Peyer's patch (tissue), 4 donors: ENCODE measurements at regions not wholly inside any gene's neighbourhood (a gene's known extent, or its start where the extent isn't known, plus 50 kb on each side); places are given as distances from the start of the nearest gene placed in this dataset.
A peak's percentile ranks its signal among the peaks of the same experiment; 100 is the strongest.

Source experiments
- DNase-seq, 3 donors: peaks; one replicate each; pipeline ENCODE4 v3.0.0-alpha.2; 2017 to 2019
- H3K27ac ChIP-seq, 4 donors: fragments of 200-600 bp; sonication (generic); one replicate each; pipeline ENCODE4 v1.5.1; 2016 to 2019
- H3K27me3 ChIP-seq, 2 donors: fragments of 200-600 bp; sonication (generic); one replicate each; pipeline ENCODE4 v1.5.1; 2019
- H3K36me3 ChIP-seq, 3 donors: fragments of 200-600 bp; sonication (generic); one replicate each; pipeline ENCODE4 v1.5.1; 2016 to 2019
- H3K4me1 ChIP-seq, 4 donors: fragments of 200-600 bp; sonication (generic); one replicate each; pipeline ENCODE4 v1.5.1; 2016 to 2019
- H3K4me3 ChIP-seq, 4 donors: fragments of 200-600 bp; sonication (generic); 1 replicate in 3 of 4; 2 replicates in 1 of 4; pipeline ENCODE4 v1.5.1; 2016 to 2019; ENCODE audit warnings: mild to moderate bottlenecking in 1 of 4
- H3K9me3 ChIP-seq, 4 donors: fragments of 200-600 bp; sonication (generic); one replicate each; pipeline ENCODE4 v1.5.1; 2016 to 2019; ENCODE audit warnings: mild to moderate bottlenecking in 1 of 4
- POLR2A ChIP-seq, 2 donors: fragments of 450-650 bp; IDR thresholded peaks; one replicate each; pipeline ENCODE4 v1.5.1; 2017; ENCODE audit warnings: antibody characterized with exemption in 2 of 2, mild to moderate bottlenecking in 2 of 2, moderate library complexity in 2 of 2
- TF ChIP-seq, protein P1 (sequence below), 6 experiments: fragments of 450-650 bp in 4 of 6; fragments of 200-600 bp in 2 of 6; sonication (generic) in 1 of 6; IDR thresholded peaks; one replicate each; pipeline ENCODE4 v1.5.1; 2017 to 2019; ENCODE audit warnings: antibody characterized with exemption in 6 of 6, mild to moderate bottlenecking in 3 of 6, moderate library complexity in 1 of 6

DNA sequence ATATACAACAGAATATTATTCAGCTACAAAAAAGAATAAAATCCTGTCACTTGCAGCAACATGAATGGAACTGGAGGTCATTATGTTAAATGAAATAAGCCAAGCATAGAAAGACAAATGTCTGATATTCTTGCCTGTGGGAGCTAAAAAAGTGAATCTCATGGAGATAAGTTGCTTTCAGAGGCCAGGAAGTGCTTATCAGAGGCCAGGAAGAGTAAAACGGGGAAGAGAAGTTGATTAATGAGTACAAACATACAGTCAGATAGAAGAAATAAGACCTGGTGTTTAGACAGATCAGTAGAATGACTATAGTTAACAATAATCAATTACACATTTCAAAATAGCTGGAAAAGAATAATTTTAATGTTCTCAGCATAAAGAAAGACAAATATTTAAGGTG lies 54.4 kb upstream of the CPHXL start:
- no peaks in the 10 kb centered on the region for H3K4me1 ChIP-seq
- no peaks in the 10 kb centered on the region for H3K27me3 ChIP-seq
- no peaks in the 10 kb centered on the region for H3K36me3 ChIP-seq
- H3K9me3 ChIP-seq, result no peaks in the 10 kb centered on the region
- no peak overlapping the region for H3K4me3 ChIP-seq
- H3K27ac ChIP-seq, result no peak overlapping the region
- no peak for DNase-seq
- no peak for TF ChIP-seq POLR2A (IDR thresholded peaks at IDR 0.05)
- TF ChIP-seq, protein P1, sequence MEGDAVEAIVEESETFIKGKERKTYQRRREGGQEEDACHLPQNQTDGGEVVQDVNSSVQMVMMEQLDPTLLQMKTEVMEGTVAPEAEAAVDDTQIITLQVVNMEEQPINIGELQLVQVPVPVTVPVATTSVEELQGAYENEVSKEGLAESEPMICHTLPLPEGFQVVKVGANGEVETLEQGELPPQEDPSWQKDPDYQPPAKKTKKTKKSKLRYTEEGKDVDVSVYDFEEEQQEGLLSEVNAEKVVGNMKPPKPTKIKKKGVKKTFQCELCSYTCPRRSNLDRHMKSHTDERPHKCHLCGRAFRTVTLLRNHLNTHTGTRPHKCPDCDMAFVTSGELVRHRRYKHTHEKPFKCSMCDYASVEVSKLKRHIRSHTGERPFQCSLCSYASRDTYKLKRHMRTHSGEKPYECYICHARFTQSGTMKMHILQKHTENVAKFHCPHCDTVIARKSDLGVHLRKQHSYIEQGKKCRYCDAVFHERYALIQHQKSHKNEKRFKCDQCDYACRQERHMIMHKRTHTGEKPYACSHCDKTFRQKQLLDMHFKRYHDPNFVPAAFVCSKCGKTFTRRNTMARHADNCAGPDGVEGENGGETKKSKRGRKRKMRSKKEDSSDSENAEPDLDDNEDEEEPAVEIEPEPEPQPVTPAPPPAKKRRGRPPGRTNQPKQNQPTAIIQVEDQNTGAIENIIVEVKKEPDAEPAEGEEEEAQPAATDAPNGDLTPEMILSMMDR (IDR thresholded peaks at IDR 0.05), result no peak

DNA sequence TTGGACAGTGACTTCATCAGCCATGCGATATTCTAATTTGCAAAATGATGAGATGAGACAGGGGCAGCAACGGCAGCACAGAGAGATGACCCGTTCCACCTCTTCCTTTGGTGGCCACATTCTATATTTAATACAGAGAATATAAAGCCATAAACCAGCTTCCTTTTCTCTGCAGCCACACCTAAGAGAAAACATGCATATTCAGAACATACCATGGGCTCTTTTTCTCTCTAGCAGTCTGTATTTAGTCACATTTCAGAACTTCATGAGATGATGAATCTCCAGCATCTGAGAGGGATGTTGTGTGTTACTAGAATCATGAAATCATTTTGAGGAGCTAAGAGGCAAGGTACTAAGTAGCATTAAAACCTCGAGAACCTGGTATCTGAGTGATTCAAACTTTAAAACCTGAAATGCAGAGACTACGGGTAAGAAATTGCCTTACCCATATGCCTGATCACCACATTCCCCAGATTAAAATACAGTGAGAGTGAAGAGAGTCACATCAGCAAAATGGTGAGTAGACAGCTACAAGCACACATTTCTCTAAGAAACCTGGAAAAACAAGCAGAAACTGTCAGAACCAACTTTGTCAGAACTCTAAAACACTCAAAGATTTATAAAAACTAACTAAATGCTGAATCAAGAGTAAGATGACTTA lies 55.5 kb upstream of the CPHXL start:
- Histone ChIP-seq H3K27me3 (no peaks in the 10 kb centered on the region), H3K4me3 (no peak overlapping the region), H3K9me3 (no peaks in the 10 kb centered on the region), H3K4me1 (no peaks in the 10 kb centered on the region), H3K27ac (no peak overlapping the region), H3K36me3 (no peaks in the 10 kb centered on the region)
- DNase-seq, result no peak
- TF ChIP-seq, protein P1 (IDR thresholded peaks at IDR 0.05), result no peak
- TF ChIP-seq POLR2A (IDR thresholded peaks at IDR 0.05), result no peak

DNA sequence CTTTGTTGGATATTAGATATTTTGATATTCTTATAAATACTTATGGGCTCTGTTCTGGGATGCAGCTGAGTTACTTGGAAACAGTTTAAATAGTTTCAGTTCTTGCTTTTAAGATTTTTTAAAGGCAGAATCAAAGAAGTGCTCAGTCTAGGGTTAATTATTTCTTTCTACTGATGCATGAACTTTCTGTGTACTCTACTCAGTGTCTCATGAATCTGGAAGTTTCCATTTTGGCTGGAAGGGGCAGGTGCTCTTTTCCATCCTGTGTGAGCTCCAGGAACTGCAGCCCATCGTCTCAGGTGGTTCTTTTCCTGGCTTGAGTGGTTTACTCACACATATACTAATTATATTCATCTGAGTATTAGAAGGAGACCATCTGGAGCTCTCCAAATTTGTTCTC lies 61.1 kb upstream of the CPHXL start:
- no peak overlapping the region for H3K4me3 ChIP-seq
- H3K9me3 ChIP-seq, result no peaks in the 10 kb centered on the region
- DNase-seq, result no peak
- TF ChIP-seq, protein P1 (IDR thresholded peaks at IDR 0.05), result no peak
- no peak for TF ChIP-seq POLR2A (IDR thresholded peaks at IDR 0.05)
- no peak overlapping the region for H3K27ac ChIP-seq
- no peaks in the 10 kb centered on the region for H3K27me3 ChIP-seq
- H3K36me3 ChIP-seq, result no peaks in the 10 kb centered on the region
- H3K4me1 ChIP-seq, result no peaks in the 10 kb centered on the region

- TF ChIP-seq, protein P1 (IDR thresholded peaks at IDR 0.05), result peak; percentile 48 to 88 (median 82)
- TF ChIP-seq POLR2A (IDR thresholded peaks at IDR 0.05), result no peak
- no peak overlapping the region for H3K4me3 ChIP-seq
- H3K4me1 ChIP-seq, result no peaks in the 10 kb centered on the region
- no peaks in the 10 kb centered on the region for H3K36me3 ChIP-seq
- no peak for DNase-seq
- H3K27ac ChIP-seq, result no peak overlapping the region
- H3K27me3 ChIP-seq, result no peaks in the 10 kb centered on the region
- no peaks in the 10 kb centered on the region for H3K9me3 ChIP-seq
Measured at GRCh38 chr16:75789237-75789636, 62.9 kb upstream of the CPHXL start.

- Histone ChIP-seq H3K4me3 (no peak overlapping the region), H3K4me1 (no peaks in the 10 kb centered on the region), H3K27ac (no peak overlapping the region), H3K9me3 (no peaks in the 10 kb centered on the region), H3K27me3 (no peaks in the 10 kb centered on the region), H3K36me3 (no peaks in the 10 kb centered on the region)
- no peak for TF ChIP-seq POLR2A (IDR thresholded peaks at IDR 0.05)
- TF ChIP-seq, protein P1 (IDR thresholded peaks at IDR 0.05), result no peak
- no peak for DNase-seq
Measured at GRCh38 chr16:75792771-75793492, 66.6 kb upstream of the CPHXL start.
